ENCODE measurements at regions not wholly inside any gene's neighbourhood (a gene's known extent, or its start where the extent isn't known, plus 50 kb on each side); places are given as distances from the start of the nearest gene placed in this dataset.

DNA sequence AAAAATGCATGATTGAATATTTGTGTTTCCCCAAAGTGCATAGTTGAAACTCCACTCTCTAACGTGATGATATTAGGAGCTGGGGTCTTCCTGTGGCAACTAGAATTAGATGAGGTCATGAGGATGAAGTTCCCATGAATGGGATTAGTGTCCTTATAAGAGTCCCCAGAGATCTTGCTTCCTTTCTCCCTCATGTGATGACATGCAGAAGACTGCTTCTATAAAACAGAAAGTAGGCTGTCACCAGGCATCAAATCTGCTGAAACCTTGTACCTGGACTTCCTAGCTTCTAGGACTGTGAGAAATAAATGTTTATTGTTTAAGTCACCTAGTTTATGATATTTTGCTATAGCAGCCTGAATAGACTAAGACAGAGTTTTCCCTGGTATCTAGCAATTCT is 586.5 kb upstream of the EPHA7 start:
- no peak for DNase-seq
- 24 to 52% (median 39%) methylated on average over 1 of the region's 1 CpG for WGBS, 5 donors
- TF ChIP-seq POLR2A (IDR thresholded peaks at IDR 0.05) = no peak
- TF ChIP-seq, protein P1, sequence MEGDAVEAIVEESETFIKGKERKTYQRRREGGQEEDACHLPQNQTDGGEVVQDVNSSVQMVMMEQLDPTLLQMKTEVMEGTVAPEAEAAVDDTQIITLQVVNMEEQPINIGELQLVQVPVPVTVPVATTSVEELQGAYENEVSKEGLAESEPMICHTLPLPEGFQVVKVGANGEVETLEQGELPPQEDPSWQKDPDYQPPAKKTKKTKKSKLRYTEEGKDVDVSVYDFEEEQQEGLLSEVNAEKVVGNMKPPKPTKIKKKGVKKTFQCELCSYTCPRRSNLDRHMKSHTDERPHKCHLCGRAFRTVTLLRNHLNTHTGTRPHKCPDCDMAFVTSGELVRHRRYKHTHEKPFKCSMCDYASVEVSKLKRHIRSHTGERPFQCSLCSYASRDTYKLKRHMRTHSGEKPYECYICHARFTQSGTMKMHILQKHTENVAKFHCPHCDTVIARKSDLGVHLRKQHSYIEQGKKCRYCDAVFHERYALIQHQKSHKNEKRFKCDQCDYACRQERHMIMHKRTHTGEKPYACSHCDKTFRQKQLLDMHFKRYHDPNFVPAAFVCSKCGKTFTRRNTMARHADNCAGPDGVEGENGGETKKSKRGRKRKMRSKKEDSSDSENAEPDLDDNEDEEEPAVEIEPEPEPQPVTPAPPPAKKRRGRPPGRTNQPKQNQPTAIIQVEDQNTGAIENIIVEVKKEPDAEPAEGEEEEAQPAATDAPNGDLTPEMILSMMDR (IDR thresholded peaks at IDR 0.05 in 8 of 11, conservative IDR thresholded peaks at IDR 0.05 in 3 of 11) = no peak
- no peak for TF ChIP-seq POLR2AphosphoS5 (IDR thresholded peaks at IDR 0.05)
- H3K27ac ChIP-seq = no peak overlapping the region
- no peaks in the 10 kb centered on the region for H3K27me3 ChIP-seq (replicated peaks in 1 of 7)
- H3K36me3 ChIP-seq = no peaks in the 10 kb centered on the region
- H3K9me3 ChIP-seq = peaks cover 0 to 18% (median 0%) of the 10 kb centered on the region in 8 donors
- no peak overlapping the region for H3K4me3 ChIP-seq
- no peaks in the 10 kb centered on the region for H3K4me1 ChIP-seq
- intact Hi-C loops (cut with DNase I; ENCODE audit: low total_unique reads) = no loop called here

DNA sequence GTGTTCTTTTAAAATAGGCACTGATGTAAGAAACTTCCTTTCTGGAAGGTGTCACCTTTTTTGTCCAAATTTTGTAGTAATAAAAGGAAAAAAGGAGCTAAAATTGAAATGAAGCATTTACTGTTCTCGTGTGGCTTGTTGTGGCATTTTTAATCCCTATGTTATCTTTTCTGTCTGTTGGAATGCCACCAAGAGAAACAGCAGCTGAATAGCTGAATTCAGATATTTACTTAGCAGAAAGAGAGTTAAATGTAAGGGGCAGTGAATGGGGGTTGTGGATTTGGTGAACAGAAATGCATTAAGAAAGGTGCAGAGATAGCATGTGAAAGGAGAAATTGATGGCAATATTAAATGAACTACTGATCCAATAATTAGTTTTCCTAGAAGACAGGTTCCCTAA is 573.6 kb upstream of the EPHA7 start:
- Histone ChIP-seq H3K4me1 (no peaks in the 10 kb centered on the region), H3K27me3 (replicated peaks in 1 of 7) (no peaks in the 10 kb centered on the region), H3K4me3 (no peak overlapping the region), H3K9me3 (no peaks in the 10 kb centered on the region), H3K27ac (no peak overlapping the region), H3K36me3 (no peaks in the 10 kb centered on the region)
- TF ChIP-seq, protein P1 (IDR thresholded peaks at IDR 0.05 in 8 of 11, conservative IDR thresholded peaks at IDR 0.05 in 3 of 11) = no peak
- TF ChIP-seq POLR2A (IDR thresholded peaks at IDR 0.05) (no peak), POLR2AphosphoS5 (IDR thresholded peaks at IDR 0.05) (no peak)
- 51 to 77% (median 62%) methylated on average over 1 of the region's 1 CpG for WGBS, 5 donors
- intact Hi-C loops (cut with DNase I; ENCODE audit: low total_unique reads) = no loop called here
- no peak for DNase-seq

DNA sequence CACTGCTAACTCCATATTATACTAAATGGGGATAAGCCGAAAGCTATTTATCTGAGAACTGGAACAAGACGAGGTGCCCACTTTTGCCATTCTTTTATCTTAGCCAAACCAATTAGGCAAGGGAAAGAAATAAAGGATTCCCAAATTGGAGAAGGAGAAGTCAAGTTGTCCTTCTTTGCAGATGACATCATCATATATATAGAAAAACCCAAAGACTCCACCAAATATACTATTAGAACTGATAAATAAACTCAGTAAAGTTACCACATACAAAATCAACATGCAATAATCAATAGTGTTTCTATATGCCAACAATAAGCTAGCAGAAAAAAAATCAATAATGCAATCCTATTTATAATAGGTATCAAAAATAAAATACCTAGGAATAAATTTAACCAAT is 570.3 kb upstream of the EPHA7 start:
- Histone ChIP-seq H3K27ac (no peak overlapping the region), H3K4me1 (no peaks in the 10 kb centered on the region), H3K36me3 (no peaks in the 10 kb centered on the region), H3K9me3 (no peaks in the 10 kb centered on the region), H3K27me3 (replicated peaks in 1 of 7) (no peaks in the 10 kb centered on the region), H3K4me3 (no peak overlapping the region)
- intact Hi-C loops (cut with DNase I; ENCODE audit: low total_unique reads) = no loop called here
- TF ChIP-seq POLR2AphosphoS5 (IDR thresholded peaks at IDR 0.05) (no peak), POLR2A (IDR thresholded peaks at IDR 0.05) (no peak)
- TF ChIP-seq, protein P1 (IDR thresholded peaks at IDR 0.05 in 8 of 11, conservative IDR thresholded peaks at IDR 0.05 in 3 of 11) = no peak
- DNase-seq = no peak
- WGBS, 5 donors = 87 to 94% (median 90%) methylated on average over 2 of the region's 2 CpGs

DNA sequence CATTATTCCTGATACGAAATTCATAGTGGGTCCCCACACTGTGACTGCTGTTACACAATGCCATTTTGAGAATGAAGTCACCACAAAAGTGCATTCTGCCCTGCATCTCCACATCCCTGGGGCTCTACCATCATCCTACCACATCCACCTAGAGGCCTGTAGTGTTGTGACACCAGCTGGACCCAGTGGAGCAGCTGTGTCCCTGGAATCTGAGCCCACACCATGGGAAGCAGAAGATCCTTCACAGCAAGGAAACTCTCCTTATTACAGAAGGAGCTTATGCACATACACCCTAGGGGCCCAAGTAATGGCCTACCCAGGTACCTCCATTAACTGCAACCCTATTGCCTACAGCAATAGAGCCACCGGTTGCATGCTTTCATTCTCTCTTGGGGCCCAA is 566.6 kb upstream of the EPHA7 start:
- H3K4me3 ChIP-seq = no peak overlapping the region
- 74 to 92% (median 85%) methylated on average over 2 of the region's 2 CpGs for WGBS, 5 donors
- H3K36me3 ChIP-seq = no peaks in the 10 kb centered on the region
- H3K9me3 ChIP-seq = no peaks in the 10 kb centered on the region
- no peak overlapping the region for H3K27ac ChIP-seq
- H3K27me3 ChIP-seq (replicated peaks in 1 of 7) = no peaks in the 10 kb centered on the region
- TF ChIP-seq POLR2AphosphoS5 (IDR thresholded peaks at IDR 0.05) (no peak), POLR2A (IDR thresholded peaks at IDR 0.05) (no peak)
- TF ChIP-seq, protein P1 (IDR thresholded peaks at IDR 0.05 in 8 of 11, conservative IDR thresholded peaks at IDR 0.05 in 3 of 11) = no peak
- DNase-seq = no peak
- intact Hi-C loops (cut with DNase I; ENCODE audit: low total_unique reads) = no loop called here
- H3K4me1 ChIP-seq = no peaks in the 10 kb centered on the region
